GM18868 (cell line): ENCODE measurements at regions not wholly inside any gene's neighbourhood (a gene's known extent, or its start where the extent isn't known, plus 50 kb on each side); places are given as distances from the start of the nearest gene placed in this dataset.
"Not testable (repeated sequence)": the region's sequence is repeated elsewhere in the genome, so short reads cannot be mapped to it uniquely, and the experiment has no call there.

Source experiments
- ATAC-seq: cut with Tn5 transposase; IDR thresholded peaks from one replicate; pipeline ENCODE4 v1.9.1; 2021; ENCODE audit warnings: mild to moderate bottlenecking, moderate library complexity; ENCODE audit not compliant: unreplicated experiment

- ATAC-seq: no peak
Observed at GRCh38 chr20:48492015-48492714, 335.6 kb downstream of the PREX1 start.

GRCh38 chr20:48490961-48491831, 336.6 kb downstream of the PREX1 start:
- no peak for ATAC-seq

DNA sequence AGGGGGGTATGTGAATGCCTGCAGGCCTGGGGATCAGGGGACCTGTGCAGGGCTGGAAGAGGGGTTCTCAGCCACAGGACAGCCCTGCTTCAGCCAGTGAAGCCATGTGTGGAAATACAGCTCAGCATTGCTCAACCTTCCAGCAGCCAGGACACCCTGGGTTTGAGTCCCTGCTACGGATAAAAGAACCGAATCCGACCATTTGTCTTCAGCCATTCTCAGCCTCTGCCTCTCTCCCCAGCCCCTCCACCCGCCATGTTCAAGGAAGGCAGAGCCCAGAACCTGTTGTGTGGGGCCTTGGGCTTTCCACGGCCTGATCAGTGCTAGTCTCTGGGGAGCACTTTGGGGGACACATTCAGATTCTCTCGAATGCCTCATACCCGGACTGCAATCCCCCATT, 337.5 kb downstream of the PREX1 start:
- not testable (repeated sequence) for ATAC-seq

- peak; percentile 5 for ATAC-seq
Observed at GRCh38 chr20:48489656-48490055, 338.1 kb downstream of the PREX1 start.

DNA sequence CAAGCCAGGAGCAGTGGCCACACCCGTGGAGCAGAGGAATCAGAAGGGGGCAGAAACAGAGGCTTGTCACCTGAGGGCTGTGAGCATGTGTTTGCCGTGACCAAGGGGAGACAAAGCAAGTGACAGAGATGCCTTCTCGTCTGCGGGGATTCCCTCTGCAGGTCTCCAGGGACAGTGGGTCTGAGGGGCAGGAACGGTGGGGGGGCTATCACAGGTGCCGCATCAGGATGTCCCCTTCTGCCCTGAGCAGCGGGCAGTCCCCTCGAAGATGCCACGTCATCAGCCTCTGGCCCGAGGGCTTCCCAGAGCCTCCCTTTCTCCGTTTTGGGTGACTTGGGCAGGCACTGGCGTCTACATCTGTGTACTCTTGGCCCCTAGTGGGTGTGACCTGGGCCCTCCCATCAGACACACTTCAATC, 338.7 kb downstream of the PREX1 start:
- peak; percentile 54 for ATAC-seq

- ATAC-seq: peak; percentile 53
Observed at GRCh38 chr20:48488334-48489034, 339.3 kb downstream of the PREX1 start.

GRCh38 chr20:48486065-48486464, 341.7 kb downstream of the PREX1 start:
- no peak for ATAC-seq

GRCh38 chr20:48485153-48485552, 342.6 kb downstream of the PREX1 start:
- not testable (repeated sequence) for ATAC-seq

DNA sequence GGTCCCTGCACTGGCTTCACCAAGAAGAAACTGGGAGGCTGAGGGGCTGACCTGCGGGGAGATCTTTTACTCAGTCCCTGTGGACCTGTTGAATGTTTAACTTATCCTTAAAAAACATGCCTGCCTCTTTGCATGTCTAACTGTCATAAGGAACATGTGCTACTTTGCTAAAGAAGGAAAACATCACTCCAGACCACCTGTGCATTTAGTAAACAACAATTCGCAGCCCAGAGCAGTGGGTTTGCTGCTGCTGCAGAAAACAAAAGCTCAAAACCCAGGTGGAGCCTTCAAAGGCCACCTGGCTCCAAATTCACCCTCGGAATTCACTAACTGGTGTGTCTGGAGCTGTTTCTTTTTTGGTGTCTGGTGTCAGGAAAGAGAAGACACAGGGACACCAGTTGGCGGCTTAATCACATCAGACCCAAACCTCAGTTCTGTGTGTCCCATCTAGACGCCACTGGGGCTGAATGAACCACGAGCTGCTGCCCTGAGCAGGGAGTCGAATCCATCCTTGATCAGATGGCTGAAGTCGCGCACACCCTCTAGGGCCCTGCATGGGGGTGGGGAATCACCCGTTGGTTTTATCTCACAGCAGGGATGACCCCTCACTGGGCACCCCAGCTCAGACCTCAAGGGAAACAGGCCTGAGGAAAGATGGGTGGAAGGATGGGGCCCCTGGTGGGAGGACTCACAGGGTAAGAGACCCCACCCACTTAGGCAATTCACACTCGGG, 344.3 kb downstream of the PREX1 start:
- no peak for ATAC-seq

DNA sequence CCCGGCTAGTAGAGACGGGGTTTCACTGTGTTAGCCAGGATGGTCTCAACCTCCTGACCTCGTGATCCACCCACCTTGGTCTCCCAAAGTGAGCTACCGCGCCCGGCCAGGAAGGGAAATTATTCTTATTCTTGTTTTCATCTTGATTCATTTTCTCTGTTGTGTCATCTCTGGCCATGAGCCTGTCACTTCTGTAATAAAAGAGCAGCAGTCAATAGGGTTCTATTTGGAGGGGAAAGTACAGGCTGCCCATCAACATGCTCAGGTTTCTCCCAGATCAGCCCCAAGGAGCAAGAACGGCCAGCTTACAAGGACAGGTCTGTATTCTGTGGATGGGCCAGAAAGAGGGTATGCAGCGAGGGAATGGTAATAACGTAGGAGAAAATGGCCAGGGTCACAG, 345.0 kb downstream of the PREX1 start:
- ATAC-seq: no peak

DNA sequence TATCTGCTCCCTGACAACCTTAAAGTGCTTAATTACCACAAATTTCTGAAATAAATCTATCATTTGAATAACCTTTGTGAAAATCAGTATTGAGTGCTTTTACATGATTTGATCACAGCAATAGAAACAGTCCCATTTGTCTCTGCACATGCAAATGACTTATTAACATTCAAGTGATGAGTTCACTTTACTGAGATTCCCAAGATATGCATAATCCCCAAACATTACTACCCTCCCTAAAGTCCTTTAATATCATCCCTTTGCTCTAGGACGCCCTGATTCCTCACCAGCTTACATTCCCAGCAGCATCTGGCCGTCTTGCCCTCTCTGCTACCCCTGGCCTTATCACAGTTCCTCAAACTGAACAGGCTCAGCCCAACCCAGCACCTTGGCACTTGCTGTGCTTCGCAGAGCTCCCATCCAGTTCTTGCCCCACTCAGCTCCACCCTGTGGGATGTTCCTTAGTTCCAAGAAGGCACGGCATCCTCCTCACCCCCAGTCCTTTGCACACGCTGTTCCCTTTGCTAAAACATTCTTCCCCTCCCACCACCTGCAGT, 347.5 kb downstream of the PREX1 start:
- ATAC-seq: no peak

DNA sequence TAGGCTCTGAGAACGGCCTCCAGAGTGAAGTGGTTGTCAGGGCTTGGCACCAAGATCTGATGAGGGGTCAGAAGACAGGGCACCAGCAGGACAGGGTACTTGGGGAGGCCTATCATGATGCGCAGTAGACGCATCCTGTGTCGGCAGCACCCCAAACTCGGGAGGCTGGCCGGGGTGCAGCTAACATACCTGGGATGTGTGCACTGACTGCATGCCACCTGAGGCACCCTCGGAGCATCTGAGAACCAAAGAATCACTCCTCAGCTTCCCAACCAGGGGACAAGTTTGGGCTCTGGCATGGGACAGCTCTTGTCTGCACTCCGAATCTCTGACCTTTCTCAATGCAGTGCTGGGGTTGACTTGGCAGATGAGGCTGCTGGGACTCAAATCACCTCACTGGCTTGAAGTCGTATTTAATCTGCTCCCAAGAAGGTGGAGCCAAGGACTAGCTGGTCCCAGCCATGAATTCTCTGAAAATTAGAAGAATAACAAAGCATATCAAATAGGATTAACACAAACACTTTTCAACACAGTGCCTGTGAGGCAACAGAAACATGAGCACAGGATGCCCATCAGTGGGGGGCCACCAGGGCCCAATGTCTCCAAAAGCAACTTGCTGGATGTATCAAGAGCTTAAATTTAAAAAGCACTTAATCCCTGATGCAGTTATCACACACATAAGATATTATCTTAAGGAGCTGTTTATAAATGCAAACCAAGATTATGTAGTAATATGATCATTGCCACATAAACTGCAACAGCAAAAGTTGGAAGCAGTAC, 348.8 kb downstream of the PREX1 start:
- no peak for ATAC-seq

DNA sequence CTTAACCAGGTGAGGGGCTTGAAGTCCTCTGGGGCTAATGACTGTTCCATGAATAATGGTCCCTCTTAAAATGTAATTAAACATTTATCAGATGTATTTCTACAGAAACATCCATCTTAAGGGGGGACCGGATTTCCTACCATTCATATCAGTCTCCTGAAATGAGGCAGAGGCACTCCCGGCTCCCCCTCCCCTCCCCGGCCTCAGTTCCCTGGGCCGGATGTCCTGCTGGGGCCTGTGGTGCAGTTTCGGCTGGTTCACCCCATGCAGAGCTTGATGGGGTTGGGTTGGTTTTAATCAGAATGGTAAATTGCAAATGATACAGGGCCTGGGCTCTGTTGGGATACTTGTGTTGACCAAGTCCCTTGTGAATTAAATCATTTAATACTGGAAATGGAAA, 349.4 kb downstream of the PREX1 start:
- no peak for ATAC-seq

- no peak for ATAC-seq
Observed at GRCh38 chr20:48476854-48477253, 350.9 kb downstream of the PREX1 start.

GRCh38 chr20:48474022-48474421, 353.8 kb downstream of the PREX1 start:
- ATAC-seq: no peak

DNA sequence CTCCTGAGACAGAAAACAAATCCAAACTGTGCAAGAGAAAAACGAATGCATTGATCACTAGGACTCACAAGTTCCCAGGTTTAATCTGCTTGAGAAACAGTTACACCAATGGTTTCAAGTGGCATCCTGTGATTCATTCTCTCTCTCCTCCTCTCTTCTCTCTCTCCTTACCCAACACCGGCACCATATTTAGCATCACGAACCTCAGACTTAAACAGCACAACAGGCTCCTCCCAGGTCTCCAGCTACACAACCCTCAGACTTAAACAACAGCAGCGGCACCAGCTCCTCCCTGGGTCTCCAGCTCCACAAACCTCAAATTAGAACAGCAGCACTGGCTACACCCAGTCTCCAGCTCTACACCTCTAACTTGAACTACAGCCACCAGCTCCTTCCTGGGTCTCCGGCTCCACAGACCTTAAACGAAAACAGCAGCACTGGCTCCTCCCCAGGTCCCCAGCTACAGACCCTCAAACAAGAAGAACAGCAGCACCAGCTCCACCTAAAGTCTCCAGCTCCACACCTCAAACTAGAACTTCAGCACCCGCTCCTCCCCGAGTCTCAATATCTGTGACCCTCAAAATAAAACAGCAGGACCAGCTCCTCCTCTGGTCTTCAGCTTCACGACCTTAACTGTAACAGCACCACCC, 355.9 kb downstream of the PREX1 start:
- no peak for ATAC-seq

DNA sequence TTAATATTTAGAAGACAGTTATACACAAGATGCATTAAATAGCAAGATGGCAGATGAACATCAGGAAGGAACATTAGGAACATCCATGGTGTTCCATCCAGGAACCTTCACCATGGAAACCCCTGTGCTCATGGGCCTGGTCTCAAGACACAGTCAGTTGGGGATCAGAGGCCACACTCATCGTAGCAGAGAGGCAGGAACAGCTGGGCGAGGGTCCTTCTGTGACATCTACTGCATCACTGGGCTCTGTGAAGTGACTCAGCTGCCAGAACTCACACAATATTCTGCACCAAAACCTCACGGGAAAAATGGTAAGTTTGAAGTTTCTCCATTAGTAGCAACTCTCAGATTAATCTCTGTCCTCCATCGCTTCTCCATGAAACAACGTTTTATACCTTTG, 356.6 kb downstream of the PREX1 start:
- ATAC-seq: no peak

GRCh38 chr20:48470141-48470540, 357.7 kb downstream of the PREX1 start:
- no peak for ATAC-seq

GRCh38 chr20:48469026-48469425, 358.8 kb downstream of the PREX1 start:
- ATAC-seq: no peak
